ENCODE measurements at regions not wholly inside any gene's neighbourhood (a gene's known extent, or its start where the extent isn't known, plus 50 kb on each side); places are given as distances from the start of the nearest gene placed in this dataset.

GRCh38 chr3:162670181-162670580 is 1173.6 kb downstream of the OTOL1 start:
- no peak for TF ChIP-seq POLR2A (IDR thresholded peaks at IDR 0.05)
- TF ChIP-seq CTCF (IDR thresholded peaks at IDR 0.05), result no peak

Measured in body of pancreas (tissue), 4 donors.